ENCODE measurements at regions not wholly inside any gene's neighbourhood (a gene's known extent, or its start where the extent isn't known, plus 50 kb on each side); places are given as distances from the start of the nearest gene placed in this dataset.

DNA sequence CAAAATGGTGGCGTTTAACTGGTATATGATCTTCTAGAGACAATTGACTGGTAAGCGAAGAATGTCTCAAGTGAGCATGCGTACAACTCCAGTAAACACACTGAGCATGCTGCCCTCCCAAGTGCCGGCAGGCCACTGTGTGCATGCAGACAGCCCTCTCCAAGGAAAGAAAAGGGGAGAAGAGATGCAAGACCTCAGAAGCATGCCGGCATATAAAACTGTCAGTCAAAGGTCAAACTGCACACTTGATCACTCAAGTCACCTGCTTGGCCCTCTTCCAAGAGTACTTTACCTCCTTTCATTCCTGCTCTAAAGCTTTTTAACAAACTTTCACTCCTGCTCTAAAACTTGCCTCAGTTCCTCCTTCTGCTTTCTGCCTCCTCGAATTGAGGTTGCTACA, 910.2 kb downstream of the TAF11L14 start:
- Histone ChIP-seq H3K4me2 (no peak overlapping the region), H3K9me3 (peaks cover 8% of the 10 kb centered on the region; the same call in 1 of the 2 replicates), H3K4me1 (no peaks in the 10 kb centered on the region), H3K4me3 (no peak overlapping the region), H3K9ac (no peak overlapping the region), H3K27me3 (no peaks in the 10 kb centered on the region), H3K27ac (no peak overlapping the region), H3K36me3 (no peaks in the 10 kb centered on the region), H4K20me1 (no peaks in the 10 kb centered on the region)
- TF ChIP-seq Cebpa-rat (IDR thresholded peaks at IDR 0.05): no peak

DNA sequence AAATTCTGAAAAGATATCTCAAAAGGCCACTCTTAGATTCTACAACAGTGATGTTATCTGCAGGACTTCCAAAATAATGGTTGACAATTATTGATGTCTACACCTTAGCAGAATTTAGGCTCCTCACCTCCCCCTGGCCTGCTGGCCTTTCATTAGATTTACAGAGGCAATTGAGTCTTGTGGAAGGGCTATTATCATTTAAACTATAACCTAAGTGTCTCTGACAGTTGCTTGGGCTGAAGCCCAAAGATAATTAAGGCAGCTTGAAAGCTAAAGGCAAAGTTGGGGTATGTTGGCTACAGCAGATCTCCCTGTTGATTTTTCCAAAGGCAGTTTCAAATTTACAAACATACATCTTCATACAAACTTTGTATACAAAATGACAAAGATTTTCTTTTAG, 912.3 kb downstream of the TAF11L14 start:
- H3K4me2 ChIP-seq: no peak overlapping the region
- H3K9me3 ChIP-seq: peaks cover 15% of the 10 kb centered on the region
- no peaks in the 10 kb centered on the region for H3K27me3 ChIP-seq
- no peaks in the 10 kb centered on the region for H3K36me3 ChIP-seq
- H3K9ac ChIP-seq: no peak overlapping the region
- no peak overlapping the region for H3K4me3 ChIP-seq
- H3K27ac ChIP-seq: no peak overlapping the region
- no peaks in the 10 kb centered on the region for H3K4me1 ChIP-seq
- TF ChIP-seq Cebpa-rat (IDR thresholded peaks at IDR 0.05): no peak
- H4K20me1 ChIP-seq: no peaks in the 10 kb centered on the region

DNA sequence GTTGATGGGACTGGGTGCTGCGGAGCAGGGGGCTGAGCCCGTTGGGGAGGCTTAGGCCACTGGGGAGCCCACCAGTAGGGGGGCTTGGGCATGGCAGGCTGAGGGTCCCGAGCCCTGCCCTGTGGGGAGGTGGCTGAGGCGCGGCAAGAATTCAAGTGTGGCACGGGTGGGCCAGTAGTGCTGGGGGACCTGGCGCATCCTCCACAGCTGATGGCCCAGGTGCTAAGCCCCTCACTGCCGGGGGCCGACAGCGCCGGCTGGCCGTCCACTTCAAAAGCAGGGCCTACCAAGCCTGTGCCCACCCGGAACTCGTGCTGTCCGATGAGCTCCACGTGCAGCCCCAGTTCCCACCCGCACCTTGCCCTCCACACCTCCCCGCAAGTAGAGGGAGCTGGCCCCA, 917.5 kb downstream of the TAF11L14 start:
- Histone ChIP-seq H3K4me1 (no peaks in the 10 kb centered on the region), H3K27ac (no peak overlapping the region), H3K36me3 (no peaks in the 10 kb centered on the region), H3K4me2 (no peak overlapping the region), H3K4me3 (no peak overlapping the region), H3K9ac (no peak overlapping the region), H3K9me3 (peaks cover 21% of the 10 kb centered on the region), H3K27me3 (no peaks in the 10 kb centered on the region), H4K20me1 (no peaks in the 10 kb centered on the region)
- no peak for TF ChIP-seq Cebpa-rat (IDR thresholded peaks at IDR 0.05)

DNA sequence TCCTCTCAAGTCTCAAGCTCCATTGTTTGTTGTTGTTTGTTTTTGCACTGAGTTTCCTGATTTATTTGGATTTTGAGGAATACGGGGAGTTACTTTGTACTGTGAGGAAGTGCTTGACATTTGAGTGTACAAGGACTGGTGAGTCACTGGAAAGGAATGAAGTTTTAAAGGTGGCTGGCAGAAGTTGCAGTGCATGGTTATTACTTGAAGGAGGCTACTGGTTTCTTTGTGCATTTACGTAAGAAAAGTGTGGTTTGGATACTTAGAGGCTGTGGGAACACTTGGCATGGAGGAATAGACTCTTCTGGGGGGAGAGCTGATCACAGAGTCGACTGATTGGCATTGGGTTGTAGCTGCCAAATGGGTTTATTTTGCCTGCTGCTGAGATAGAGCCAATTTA, 919.0 kb downstream of the TAF11L14 start:
- Histone ChIP-seq H3K4me3 (no peak overlapping the region), H3K27ac (no peak overlapping the region), H3K4me2 (no peak overlapping the region), H3K9me3 (peaks cover 16% of the 10 kb centered on the region), H4K20me1 (no peaks in the 10 kb centered on the region), H3K36me3 (no peaks in the 10 kb centered on the region), H3K27me3 (no peaks in the 10 kb centered on the region), H3K4me1 (no peaks in the 10 kb centered on the region), H3K9ac (no peak overlapping the region)
- TF ChIP-seq Cebpa-rat (IDR thresholded peaks at IDR 0.05): no peak

DNA sequence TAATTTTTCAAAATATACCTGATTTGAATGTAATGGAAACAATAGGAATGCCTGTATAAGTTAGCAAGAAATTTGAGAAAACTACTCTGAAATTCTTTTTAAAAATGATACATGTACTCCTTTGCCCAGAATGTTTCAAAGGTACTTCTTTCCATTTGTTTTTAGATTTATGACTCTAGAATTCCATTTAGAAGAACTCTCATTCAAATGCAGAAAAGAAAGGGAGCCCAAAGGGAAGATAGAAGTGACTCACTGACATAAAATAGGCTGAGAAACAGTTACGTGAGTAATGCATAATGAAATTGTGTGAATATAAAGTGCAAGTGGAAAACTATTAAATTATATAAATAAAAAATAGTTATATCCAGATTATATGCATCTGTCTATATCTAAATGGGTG, 926.3 kb downstream of the TAF11L14 start:
- no peaks in the 10 kb centered on the region for H3K36me3 ChIP-seq
- no peaks in the 10 kb centered on the region for H4K20me1 ChIP-seq
- no peaks in the 10 kb centered on the region for H3K4me1 ChIP-seq
- no peaks in the 10 kb centered on the region for H3K27me3 ChIP-seq
- H3K4me2 ChIP-seq: no peak overlapping the region
- H3K9me3 ChIP-seq: no peaks in the 10 kb centered on the region
- no peak overlapping the region for H3K4me3 ChIP-seq
- H3K9ac ChIP-seq: no peak overlapping the region
- no peak for TF ChIP-seq Cebpa-rat (IDR thresholded peaks at IDR 0.05)
- no peak overlapping the region for H3K27ac ChIP-seq

DNA sequence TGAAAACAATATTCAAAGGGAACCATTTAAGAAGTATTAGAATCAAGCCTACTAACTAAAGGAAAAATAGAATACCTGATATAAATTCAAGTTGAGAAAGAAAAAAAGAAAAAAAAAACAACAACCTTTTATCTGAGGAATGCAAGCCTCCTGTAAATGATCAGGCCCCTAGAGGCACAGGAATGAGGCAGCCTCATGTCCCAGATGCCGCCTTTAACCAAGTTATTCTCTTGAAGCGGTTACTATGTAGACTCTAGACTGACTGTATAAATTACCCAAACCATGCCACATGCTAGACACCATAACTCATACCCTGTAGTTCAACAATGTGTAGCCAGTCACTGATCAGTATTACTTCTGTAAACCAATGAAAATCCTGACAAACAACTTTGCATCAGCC, 929.6 kb downstream of the TAF11L14 start:
- H3K9ac ChIP-seq: no peak overlapping the region
- H4K20me1 ChIP-seq: no peaks in the 10 kb centered on the region
- H3K36me3 ChIP-seq: no peaks in the 10 kb centered on the region
- H3K9me3 ChIP-seq: no peaks in the 10 kb centered on the region
- no peak overlapping the region for H3K4me2 ChIP-seq
- no peaks in the 10 kb centered on the region for H3K27me3 ChIP-seq
- H3K27ac ChIP-seq: no peak overlapping the region
- no peaks in the 10 kb centered on the region for H3K4me1 ChIP-seq
- no peak overlapping the region for H3K4me3 ChIP-seq
- no peak for TF ChIP-seq Cebpa-rat (IDR thresholded peaks at IDR 0.05)

DNA sequence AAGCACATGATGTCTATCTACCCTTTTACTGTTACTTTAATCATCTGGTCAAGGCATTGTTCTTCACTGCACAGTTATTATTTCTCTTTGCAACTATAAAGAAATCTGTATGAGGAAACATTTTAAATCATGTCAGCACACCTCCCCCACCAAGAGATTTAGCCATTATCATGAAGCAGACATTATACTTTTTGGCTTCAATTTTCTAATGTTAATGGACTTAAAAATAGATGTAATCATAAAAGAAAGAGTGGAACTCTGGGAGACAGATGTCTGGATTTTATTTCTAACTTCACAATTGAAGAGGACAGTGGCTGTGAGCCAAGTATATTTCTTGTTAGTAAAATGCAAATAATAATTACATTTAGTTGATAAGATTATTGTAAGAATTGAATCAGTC, 932.4 kb downstream of the TAF11L14 start:
- Histone ChIP-seq H3K36me3 (no peaks in the 10 kb centered on the region), H3K9ac (no peak overlapping the region), H3K4me1 (no peaks in the 10 kb centered on the region), H3K27me3 (no peaks in the 10 kb centered on the region), H4K20me1 (no peaks in the 10 kb centered on the region), H3K4me3 (no peak overlapping the region), H3K4me2 (no peak overlapping the region), H3K27ac (no peak overlapping the region), H3K9me3 (no peaks in the 10 kb centered on the region)
- TF ChIP-seq Cebpa-rat (IDR thresholded peaks at IDR 0.05): no peak

DNA sequence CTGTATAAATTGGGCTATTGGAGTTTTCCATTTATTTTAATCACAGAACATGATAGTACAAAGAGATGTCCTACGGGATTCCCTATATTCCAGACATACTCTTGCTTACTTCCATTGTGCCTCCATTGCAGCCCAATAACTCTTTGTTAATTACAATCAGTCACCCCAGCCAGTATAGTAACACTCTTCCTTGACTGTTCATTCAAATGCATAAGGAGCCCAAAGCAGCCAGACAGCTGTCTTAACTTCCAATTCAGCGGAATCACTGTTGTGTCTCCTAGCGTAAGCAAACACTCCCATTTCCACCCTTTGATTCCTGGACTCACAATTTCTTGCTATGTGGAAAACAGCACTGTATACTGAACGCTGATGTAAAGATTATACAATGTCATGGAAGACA, 942.3 kb downstream of the TAF11L14 start:
- no peaks in the 10 kb centered on the region for H4K20me1 ChIP-seq
- no peaks in the 10 kb centered on the region for H3K9me3 ChIP-seq
- H3K4me1 ChIP-seq: no peaks in the 10 kb centered on the region
- no peak for TF ChIP-seq Cebpa-rat (IDR thresholded peaks at IDR 0.05)
- H3K9ac ChIP-seq: no peak overlapping the region
- no peak overlapping the region for H3K4me3 ChIP-seq
- no peak overlapping the region for H3K4me2 ChIP-seq
- H3K36me3 ChIP-seq: no peaks in the 10 kb centered on the region
- H3K27ac ChIP-seq: no peak overlapping the region
- H3K27me3 ChIP-seq: no peaks in the 10 kb centered on the region

DNA sequence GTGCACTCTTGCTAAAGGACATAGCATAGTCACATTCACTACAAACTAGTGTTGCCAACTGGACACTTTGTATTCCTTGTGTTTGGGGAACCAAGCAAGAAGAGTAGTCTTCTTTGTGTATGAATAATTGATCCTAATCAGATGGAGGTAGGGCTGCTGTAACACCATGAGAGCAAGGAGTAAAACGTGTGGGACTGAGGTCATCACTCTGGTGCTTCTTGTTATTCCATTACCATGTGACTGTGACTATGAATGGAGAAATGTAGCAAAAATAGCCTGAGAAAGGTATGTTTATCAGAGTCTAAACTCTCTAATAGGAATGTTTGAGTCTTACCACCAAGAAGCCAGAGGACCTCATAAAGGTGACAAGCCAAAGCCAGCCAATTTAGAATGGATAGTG, 966.9 kb downstream of the TAF11L14 start:
- H3K27ac ChIP-seq: no peak overlapping the region
- TF ChIP-seq Cebpa-rat (IDR thresholded peaks at IDR 0.05): no peak
- no peak overlapping the region for H3K9ac ChIP-seq
- H3K9me3 ChIP-seq: no peaks in the 10 kb centered on the region
- H4K20me1 ChIP-seq: no peaks in the 10 kb centered on the region
- H3K36me3 ChIP-seq: no peaks in the 10 kb centered on the region
- H3K4me2 ChIP-seq: no peak overlapping the region
- H3K4me3 ChIP-seq: no peak overlapping the region
- H3K4me1 ChIP-seq: no peaks in the 10 kb centered on the region
- no peaks in the 10 kb centered on the region for H3K27me3 ChIP-seq

DNA sequence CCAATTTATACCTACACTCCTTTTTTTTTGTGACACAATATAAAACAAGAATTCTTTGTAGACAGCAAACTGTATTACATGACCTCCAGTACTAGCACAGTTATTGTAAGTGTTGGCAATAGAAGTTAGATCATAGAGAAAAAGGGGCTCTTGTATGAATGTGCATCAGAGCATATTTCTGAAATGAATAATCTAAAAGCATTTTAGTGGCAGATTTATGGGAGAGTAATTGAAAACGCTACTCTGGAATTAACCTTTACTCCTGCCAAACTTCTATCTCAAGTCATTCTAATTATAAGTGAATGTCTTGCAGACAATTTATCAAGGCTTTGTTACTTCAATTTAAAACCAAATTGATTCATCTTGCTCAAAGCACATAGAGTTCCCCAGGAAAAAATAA, 968.1 kb downstream of the TAF11L14 start:
- Histone ChIP-seq H3K9ac (no peak overlapping the region), H3K4me3 (no peak overlapping the region), H3K4me2 (no peak overlapping the region), H3K27ac (no peak overlapping the region), H3K4me1 (no peaks in the 10 kb centered on the region), H4K20me1 (no peaks in the 10 kb centered on the region), H3K36me3 (no peaks in the 10 kb centered on the region), H3K9me3 (no peaks in the 10 kb centered on the region), H3K27me3 (no peaks in the 10 kb centered on the region)
- TF ChIP-seq Cebpa-rat (IDR thresholded peaks at IDR 0.05): no peak

DNA sequence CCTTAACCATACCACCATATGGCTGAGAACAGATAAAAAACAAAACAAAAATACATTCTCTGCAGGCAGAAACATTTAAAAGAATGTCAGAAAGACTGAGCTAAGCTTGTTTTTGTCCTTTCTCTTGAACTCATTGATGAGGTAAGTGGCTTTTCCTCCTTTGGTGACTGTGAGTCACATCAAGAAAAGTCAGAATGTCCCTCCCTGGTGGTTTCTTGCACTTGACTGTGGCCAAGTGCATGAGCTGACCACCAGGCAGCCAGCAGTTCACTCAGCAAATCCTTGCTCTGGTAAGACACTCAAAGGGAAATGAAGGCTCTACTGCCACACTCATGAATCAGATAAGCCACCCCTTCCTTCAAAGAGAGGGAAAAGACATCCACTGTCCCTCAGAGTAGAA, 970.9 kb downstream of the TAF11L14 start:
- no peak overlapping the region for H3K9ac ChIP-seq

More for the DNA sequence above, 970.9 kb downstream of the TAF11L14 start:
- Histone ChIP-seq H3K9me3 (no peaks in the 10 kb centered on the region), H3K27me3 (no peaks in the 10 kb centered on the region), H3K4me1 (no peaks in the 10 kb centered on the region), H3K36me3 (no peaks in the 10 kb centered on the region), H4K20me1 (no peaks in the 10 kb centered on the region), H3K4me2 (no peak overlapping the region), H3K27ac (no peak overlapping the region), H3K4me3 (no peak overlapping the region)
- no peak for TF ChIP-seq Cebpa-rat (IDR thresholded peaks at IDR 0.05)

Measured in BLaER1 (cell line).